CD14-positive monocyte (primary cell): ENCODE measurements at regions not wholly inside any gene's neighbourhood (a gene's known extent, or its start where the extent isn't known, plus 50 kb on each side); places are given as distances from the start of the nearest gene placed in this dataset.

ENCODE experiments used
- DNase-seq, 3 donors: peaks; one replicate each; pipeline ENCODE4 v3.0.0-alpha.2; 2011 to 2022
- H2AFZ ChIP-seq: 2 replicates; pipeline ENCODE4 v1.6.0; 2012; ENCODE audit warnings: mild to moderate bottlenecking, low read depth, low read length, inconsistent platforms; ENCODE audit not compliant: insufficient read depth, poor library complexity, severe bottlenecking
- H3K27ac ChIP-seq, 2 donors: 1 replicate in 1 of 2; 2 replicates in 1 of 2; pipeline ENCODE4 v1.5.1; 2012 to 2013; ENCODE audit warnings: low read length in 2 of 2, control low read depth in 1 of 2, inconsistent platforms in 1 of 2, low read depth in 1 of 2, mild to moderate bottlenecking in 1 of 2
- H3K27me3 ChIP-seq, 2 donors: one replicate each; pipeline versions ENCODE4 v1.6.0 to v1.6.1; 2011 to 2013; ENCODE audit warnings: low read length in 2 of 2; ENCODE audit not compliant: control insufficient read depth in 2 of 2, insufficient read depth in 2 of 2
- H3K36me3 ChIP-seq, 2 donors: replicated peaks in 1 of 2; 1 replicate in 1 of 2; 2 replicates in 1 of 2; pipeline versions ENCODE4 v1.5.1 to v1.6.1; 2012 to 2013; ENCODE audit warnings: low read length in 2 of 2, control low read depth in 1 of 2, inconsistent platforms in 1 of 2, mild to moderate bottlenecking in 1 of 2; ENCODE audit not compliant: insufficient read depth in 2 of 2, control insufficient read depth in 1 of 2
- H3K4me1 ChIP-seq, 2 donors: 1 replicate in 1 of 2; 2 replicates in 1 of 2; pipeline versions ENCODE4 v1.5.1 to v1.6.1; 2012 to 2013; ENCODE audit warnings: low read length in 2 of 2, control low read depth in 1 of 2, inconsistent platforms in 1 of 2, mild to moderate bottlenecking in 1 of 2, moderate library complexity in 1 of 2; ENCODE audit not compliant: insufficient read depth in 2 of 2, control insufficient read depth in 1 of 2
- H3K4me2 ChIP-seq: replicated peaks from 2 replicates; pipeline ENCODE3; 2012; ENCODE audit warnings: low read length, moderate library complexity, mild to moderate bottlenecking; ENCODE audit not compliant: poor library complexity, severe bottlenecking; ENCODE audit errors: extremely low read depth
- H3K4me3 ChIP-seq, 3 experiments: fragments of 200-600 bp in 1 of 3; sonication (generic) in 1 of 3; replicated peaks in 1 of 3; 1 replicate in 2 of 3; 2 replicates in 1 of 3; pipeline ENCODE4 v1.5.1; 2011 to 2013; ENCODE audit warnings: low read length in 3 of 3, mild to moderate bottlenecking in 3 of 3, control low read depth in 2 of 3, low read depth in 2 of 3, inconsistent platforms in 1 of 3, moderate library complexity in 1 of 3
- H3K79me2 ChIP-seq: 2 replicates; pipeline ENCODE4 v1.6.0; 2012; ENCODE audit warnings: mild to moderate bottlenecking, control low read depth, inconsistent platforms, low read length, moderate library complexity; ENCODE audit not compliant: insufficient read depth
- H3K9ac ChIP-seq: 2 replicates; pipeline ENCODE4 v1.6.0; 2017; ENCODE audit warnings: low read length, mild to moderate bottlenecking; ENCODE audit not compliant: insufficient read depth, poor library complexity, severe bottlenecking
- H3K9me3 ChIP-seq, 2 donors: replicated peaks in 1 of 2; 1 replicate in 1 of 2; 2 replicates in 1 of 2; pipeline versions ENCODE4 v1.5.1 to v1.6.1; 2012 to 2013; ENCODE audit warnings: low read length in 2 of 2, control low read depth in 1 of 2; ENCODE audit not compliant: control insufficient read depth in 1 of 2, insufficient read depth in 1 of 2
- H4K20me1 ChIP-seq: 2 replicates; pipeline ENCODE4 v1.6.0; 2012; ENCODE audit warnings: mild to moderate bottlenecking, low read length, control low read depth, moderate library complexity; ENCODE audit not compliant: insufficient read depth
- H3K27ac Mint-ChIP-seq, 7 donors: one replicate each; pipeline ENCODE4 v1.8.0; 2020; ENCODE audit warnings: mild to moderate bottlenecking in 7 of 7, mixed read lengths in 7 of 7, moderate library complexity in 6 of 7, inconsistent platforms in 2 of 7
- H3K27me3 Mint-ChIP-seq, 3 donors: one replicate each; pipeline ENCODE4 v1.8.0; 2021 to 2022; ENCODE audit warnings: low read depth in 3 of 3, mild to moderate bottlenecking in 3 of 3, mixed read lengths in 3 of 3, moderate library complexity in 3 of 3, inconsistent platforms in 1 of 3
- H3K36me3 Mint-ChIP-seq, 2 donors: one replicate each; pipeline ENCODE4 v1.8.0; 2020; ENCODE audit warnings: mixed read lengths in 2 of 2, inconsistent platforms in 1 of 2, mild to moderate bottlenecking in 1 of 2
- H3K4me1 Mint-ChIP-seq: one replicate; pipeline ENCODE4 v1.8.0; 2020; ENCODE audit warnings: mild to moderate bottlenecking, mixed read lengths
- H3K4me3 Mint-ChIP-seq, 2 donors: one replicate each; pipeline ENCODE4 v1.8.0; 2020; ENCODE audit warnings: mild to moderate bottlenecking in 2 of 2, mixed read lengths in 2 of 2, moderate library complexity in 1 of 2
- H3K9me3 Mint-ChIP-seq, 7 donors: one replicate each; pipeline ENCODE4 v1.8.0; 2020 to 2022; ENCODE audit warnings: mixed read lengths in 7 of 7, mild to moderate bottlenecking in 6 of 7, moderate library complexity in 6 of 7, inconsistent platforms in 2 of 7
- WGBS: methylation state at CpG from one replicate; pipeline ENCODE4 v1.1.5; 2013; ENCODE audit warnings: missing lambda C conversion rate; ENCODE audit not compliant: insufficient coverage; 5-methylcytosine and 5-hydroxymethylcytosine counted together
- intact Hi-C, 2 donors: fragments of 100-400 bp; cut with micrococcal nuclease; formaldehyde crosslinking; loops; one replicate each; pipeline versions ENCODE4 v1.15.0 to v1.15.1; 2023
- TF ChIP-seq, protein P1 (sequence below): fragments of 200-600 bp; IDR thresholded peaks from one replicate; pipeline ENCODE4 v1.8.0; 2022; ENCODE audit warnings: antibody characterized with exemption, mild to moderate bottlenecking

DNA sequence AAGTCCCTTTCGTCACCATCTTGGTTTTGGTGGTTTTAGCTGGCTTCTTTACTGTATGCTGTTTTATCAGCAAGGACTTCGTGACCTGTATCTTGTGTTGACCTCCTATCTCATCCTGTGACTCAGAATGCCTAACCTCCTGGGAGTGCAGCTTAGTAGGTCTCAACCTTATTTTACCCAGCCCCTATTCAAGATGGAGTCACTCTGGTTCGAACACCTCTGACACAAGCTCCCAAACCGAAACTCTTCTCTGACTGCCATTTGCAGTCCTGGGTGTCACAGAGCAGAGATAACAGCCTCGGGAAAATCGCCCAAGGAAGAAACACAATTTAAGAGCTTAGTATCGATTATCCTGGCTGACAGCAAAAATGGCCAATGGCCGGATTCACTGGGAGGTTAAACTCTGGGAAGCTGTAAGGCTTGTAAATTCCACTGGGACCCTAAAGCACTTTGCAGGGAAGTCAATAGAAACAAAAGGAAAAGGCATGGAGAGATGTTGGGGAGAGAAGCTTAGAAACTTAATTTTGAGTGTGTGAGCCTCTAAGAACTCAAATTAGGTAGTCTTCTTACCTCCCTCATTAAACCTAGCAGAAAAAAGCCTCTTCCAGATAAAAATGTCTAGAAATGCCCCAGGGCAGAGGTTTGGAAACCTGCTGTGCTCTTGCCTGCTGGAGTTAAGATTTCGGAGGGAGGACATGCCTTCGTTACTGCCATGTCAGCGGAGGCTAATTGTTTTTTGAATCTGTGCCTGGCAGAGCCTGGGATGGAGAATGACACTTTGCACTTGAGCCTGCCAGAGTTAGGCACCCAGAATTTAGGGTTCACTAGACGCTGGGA lies 56.5 kb upstream of the RPH3A start:
- H3K9me3 Mint-ChIP-seq = peaks cover 0 to 1% (median 0%) of the 10 kb centered on the region in 7 donors
- H3K4me2 ChIP-seq = no peak overlapping the region
- H3K4me3 Mint-ChIP-seq = no peak overlapping the region
- 91% methylated on average over 10 of the region's 12 CpGs for WGBS
- H3K27ac ChIP-seq = no peak overlapping the region
- no peak overlapping the region for H3K9ac ChIP-seq
- no peaks in the 10 kb centered on the region for H3K4me1 Mint-ChIP-seq
- peaks cover 5 to 10% (median 7%) of the 10 kb centered on the region in 3 donors for H3K27me3 Mint-ChIP-seq
- no peaks in the 10 kb centered on the region for H3K4me1 ChIP-seq
- H3K36me3 ChIP-seq = no peaks in the 10 kb centered on the region
- no peaks in the 10 kb centered on the region for H4K20me1 ChIP-seq
- H3K27me3 ChIP-seq = no peaks in the 10 kb centered on the region
- intact Hi-C loops = no loop called here
- H3K9me3 ChIP-seq = no peaks in the 10 kb centered on the region
- no peaks in the 10 kb centered on the region for H3K79me2 ChIP-seq
- TF ChIP-seq, protein P1, sequence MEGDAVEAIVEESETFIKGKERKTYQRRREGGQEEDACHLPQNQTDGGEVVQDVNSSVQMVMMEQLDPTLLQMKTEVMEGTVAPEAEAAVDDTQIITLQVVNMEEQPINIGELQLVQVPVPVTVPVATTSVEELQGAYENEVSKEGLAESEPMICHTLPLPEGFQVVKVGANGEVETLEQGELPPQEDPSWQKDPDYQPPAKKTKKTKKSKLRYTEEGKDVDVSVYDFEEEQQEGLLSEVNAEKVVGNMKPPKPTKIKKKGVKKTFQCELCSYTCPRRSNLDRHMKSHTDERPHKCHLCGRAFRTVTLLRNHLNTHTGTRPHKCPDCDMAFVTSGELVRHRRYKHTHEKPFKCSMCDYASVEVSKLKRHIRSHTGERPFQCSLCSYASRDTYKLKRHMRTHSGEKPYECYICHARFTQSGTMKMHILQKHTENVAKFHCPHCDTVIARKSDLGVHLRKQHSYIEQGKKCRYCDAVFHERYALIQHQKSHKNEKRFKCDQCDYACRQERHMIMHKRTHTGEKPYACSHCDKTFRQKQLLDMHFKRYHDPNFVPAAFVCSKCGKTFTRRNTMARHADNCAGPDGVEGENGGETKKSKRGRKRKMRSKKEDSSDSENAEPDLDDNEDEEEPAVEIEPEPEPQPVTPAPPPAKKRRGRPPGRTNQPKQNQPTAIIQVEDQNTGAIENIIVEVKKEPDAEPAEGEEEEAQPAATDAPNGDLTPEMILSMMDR = no peak
- H3K36me3 Mint-ChIP-seq = no peaks in the 10 kb centered on the region
- H2AFZ ChIP-seq = no peak overlapping the region
- H3K27ac Mint-ChIP-seq = no peak overlapping the region
- no peak overlapping the region for H3K4me3 ChIP-seq
- DNase-seq = no peak

DNA sequence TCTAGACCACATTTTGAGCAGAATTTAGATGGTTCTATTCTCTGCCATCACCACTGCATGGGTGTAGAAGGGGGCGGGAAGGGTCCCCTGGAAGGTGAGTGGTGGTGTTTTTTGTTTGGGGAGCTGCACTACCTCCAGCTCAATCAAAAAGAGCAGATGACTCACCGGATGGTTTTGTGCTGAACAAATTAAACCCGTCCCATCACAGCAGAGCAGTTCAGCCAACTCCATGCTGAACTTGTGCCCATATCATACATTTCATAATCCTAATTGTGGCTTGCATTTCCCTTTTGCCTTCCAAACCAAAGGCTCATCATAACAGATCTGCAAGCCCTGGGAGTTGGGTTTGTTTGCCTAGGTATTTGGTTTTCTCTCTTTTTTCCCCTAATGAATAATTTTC lies 53.0 kb upstream of the RPH3A start:
- Histone ChIP-seq H3K79me2 (no peaks in the 10 kb centered on the region), H3K4me1 (no peaks in the 10 kb centered on the region), H4K20me1 (no peaks in the 10 kb centered on the region), H3K36me3 (no peaks in the 10 kb centered on the region), H2AFZ (no peak overlapping the region), H3K9me3 (no peaks in the 10 kb centered on the region), H3K4me2 (no peak overlapping the region), H3K9ac (no peak overlapping the region), H3K27ac (no peak overlapping the region), H3K4me3 (no peak overlapping the region), H3K27me3 (peaks cover 3 to 4% of the 10 kb centered on the region in 2 donors)
- H3K36me3 Mint-ChIP-seq = no peaks in the 10 kb centered on the region
- WGBS = no CpG with 5 or more reads among the region's 3 CpGs
- no peak for DNase-seq
- peaks cover 2 to 19% (median 17%) of the 10 kb centered on the region in 3 donors for H3K27me3 Mint-ChIP-seq
- H3K9me3 Mint-ChIP-seq = no peaks in the 10 kb centered on the region
- no peaks in the 10 kb centered on the region for H3K4me1 Mint-ChIP-seq
- intact Hi-C loops = no loop called here
- H3K27ac Mint-ChIP-seq = no peak overlapping the region
- no peak overlapping the region for H3K4me3 Mint-ChIP-seq
- TF ChIP-seq, protein P1 = no peak
